ENCODE measurements at regions not wholly inside any gene's neighbourhood (a gene's known extent, or its start where the extent isn't known, plus 50 kb on each side); places are given as distances from the start of the nearest gene placed in this dataset.

DNA sequence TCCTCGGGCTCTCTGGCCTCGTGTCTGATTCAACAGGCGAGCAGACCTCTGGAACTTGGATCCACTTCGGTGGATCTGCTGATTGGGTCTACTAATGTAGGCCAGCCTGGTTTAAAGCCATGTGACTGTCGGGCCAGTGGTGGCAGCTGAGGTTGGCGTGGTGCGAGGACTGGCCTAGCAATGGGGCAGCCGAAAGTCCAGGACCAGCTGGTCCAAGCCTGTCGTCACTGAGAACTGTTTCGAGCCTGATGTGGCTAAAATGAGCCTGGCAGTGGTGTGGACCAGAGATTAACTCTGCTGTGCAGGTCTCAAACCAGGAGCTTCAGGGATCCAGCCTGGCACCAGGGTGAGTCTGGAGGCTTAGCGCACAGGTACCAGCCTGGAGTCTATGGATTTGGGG, 56.4 kb upstream of the ROBO1 start:
- in situ Hi-C loops (cut with HindIII; ENCODE audit: low pct_unique_long_range_greater_than_20kb, low sequenced_read_pairs) (no loop called here), intact Hi-C loops (cut with micrococcal nuclease; ENCODE audit: unreplicated experiment) (no loop called here)
- DNase-seq (ENCODE audit: low read depth, low spot score): no peak
- Histone ChIP-seq H3K27me3 (ENCODE audit: control insufficient read depth, insufficient read depth, low read length) (no peaks in the 10 kb centered on the region), H3K4me3 (ENCODE audit: low read depth in 2 of 2, low read length in 2 of 2) (no peak overlapping the region), H3K9me3 (ENCODE audit: control insufficient read depth, insufficient read depth, low read depth, low read length) (0 out of 2 replicates have a peak, but pooled peaks cover 3% of the 10 kb centered on the region), H3K36me3 (ENCODE audit: control insufficient read depth, insufficient read depth, low read length) (no peaks in the 10 kb centered on the region; the same call in 1 of the 2 replicates), H3K4me1 (ENCODE audit: control insufficient read depth, insufficient read depth, low read length) (no peaks in the 10 kb centered on the region), H3K27ac (ENCODE audit: low read length) (no peak overlapping the region)
- ChIA-PET CTCF (no interaction called here), POLR2A (no interaction called here)
- no peak for TF ChIP-seq TCF7L2 (IDR thresholded peaks at IDR 0.05; ENCODE audit: low read depth, low read length)
- TF ChIP-seq, protein P1, sequence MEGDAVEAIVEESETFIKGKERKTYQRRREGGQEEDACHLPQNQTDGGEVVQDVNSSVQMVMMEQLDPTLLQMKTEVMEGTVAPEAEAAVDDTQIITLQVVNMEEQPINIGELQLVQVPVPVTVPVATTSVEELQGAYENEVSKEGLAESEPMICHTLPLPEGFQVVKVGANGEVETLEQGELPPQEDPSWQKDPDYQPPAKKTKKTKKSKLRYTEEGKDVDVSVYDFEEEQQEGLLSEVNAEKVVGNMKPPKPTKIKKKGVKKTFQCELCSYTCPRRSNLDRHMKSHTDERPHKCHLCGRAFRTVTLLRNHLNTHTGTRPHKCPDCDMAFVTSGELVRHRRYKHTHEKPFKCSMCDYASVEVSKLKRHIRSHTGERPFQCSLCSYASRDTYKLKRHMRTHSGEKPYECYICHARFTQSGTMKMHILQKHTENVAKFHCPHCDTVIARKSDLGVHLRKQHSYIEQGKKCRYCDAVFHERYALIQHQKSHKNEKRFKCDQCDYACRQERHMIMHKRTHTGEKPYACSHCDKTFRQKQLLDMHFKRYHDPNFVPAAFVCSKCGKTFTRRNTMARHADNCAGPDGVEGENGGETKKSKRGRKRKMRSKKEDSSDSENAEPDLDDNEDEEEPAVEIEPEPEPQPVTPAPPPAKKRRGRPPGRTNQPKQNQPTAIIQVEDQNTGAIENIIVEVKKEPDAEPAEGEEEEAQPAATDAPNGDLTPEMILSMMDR (IDR thresholded peaks at IDR 0.05): no peak
- TF ChIP-seq POLR2AphosphoS5 (IDR thresholded peaks at IDR 0.05; ENCODE audit: low read depth, low read length): no peak
- TF ChIP-seq, protein P2, sequence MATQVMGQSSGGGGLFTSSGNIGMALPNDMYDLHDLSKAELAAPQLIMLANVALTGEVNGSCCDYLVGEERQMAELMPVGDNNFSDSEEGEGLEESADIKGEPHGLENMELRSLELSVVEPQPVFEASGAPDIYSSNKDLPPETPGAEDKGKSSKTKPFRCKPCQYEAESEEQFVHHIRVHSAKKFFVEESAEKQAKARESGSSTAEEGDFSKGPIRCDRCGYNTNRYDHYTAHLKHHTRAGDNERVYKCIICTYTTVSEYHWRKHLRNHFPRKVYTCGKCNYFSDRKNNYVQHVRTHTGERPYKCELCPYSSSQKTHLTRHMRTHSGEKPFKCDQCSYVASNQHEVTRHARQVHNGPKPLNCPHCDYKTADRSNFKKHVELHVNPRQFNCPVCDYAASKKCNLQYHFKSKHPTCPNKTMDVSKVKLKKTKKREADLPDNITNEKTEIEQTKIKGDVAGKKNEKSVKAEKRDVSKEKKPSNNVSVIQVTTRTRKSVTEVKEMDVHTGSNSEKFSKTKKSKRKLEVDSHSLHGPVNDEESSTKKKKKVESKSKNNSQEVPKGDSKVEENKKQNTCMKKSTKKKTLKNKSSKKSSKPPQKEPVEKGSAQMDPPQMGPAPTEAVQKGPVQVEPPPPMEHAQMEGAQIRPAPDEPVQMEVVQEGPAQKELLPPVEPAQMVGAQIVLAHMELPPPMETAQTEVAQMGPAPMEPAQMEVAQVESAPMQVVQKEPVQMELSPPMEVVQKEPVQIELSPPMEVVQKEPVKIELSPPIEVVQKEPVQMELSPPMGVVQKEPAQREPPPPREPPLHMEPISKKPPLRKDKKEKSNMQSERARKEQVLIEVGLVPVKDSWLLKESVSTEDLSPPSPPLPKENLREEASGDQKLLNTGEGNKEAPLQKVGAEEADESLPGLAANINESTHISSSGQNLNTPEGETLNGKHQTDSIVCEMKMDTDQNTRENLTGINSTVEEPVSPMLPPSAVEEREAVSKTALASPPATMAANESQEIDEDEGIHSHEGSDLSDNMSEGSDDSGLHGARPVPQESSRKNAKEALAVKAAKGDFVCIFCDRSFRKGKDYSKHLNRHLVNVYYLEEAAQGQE (IDR thresholded peaks at IDR 0.05; ENCODE audit: insufficient read depth in 1 of 2, low read depth in 2 of 2, low read length in 1 of 2): no peak
- no peak for TF ChIP-seq SIN3A (IDR thresholded peaks at IDR 0.05; ENCODE audit: borderline replicate concordance, insufficient read depth, low read depth, low read length)
- no TSS peak for BruUV-seq (replicated peaks)
- ATAC-seq: no peak

DNA sequence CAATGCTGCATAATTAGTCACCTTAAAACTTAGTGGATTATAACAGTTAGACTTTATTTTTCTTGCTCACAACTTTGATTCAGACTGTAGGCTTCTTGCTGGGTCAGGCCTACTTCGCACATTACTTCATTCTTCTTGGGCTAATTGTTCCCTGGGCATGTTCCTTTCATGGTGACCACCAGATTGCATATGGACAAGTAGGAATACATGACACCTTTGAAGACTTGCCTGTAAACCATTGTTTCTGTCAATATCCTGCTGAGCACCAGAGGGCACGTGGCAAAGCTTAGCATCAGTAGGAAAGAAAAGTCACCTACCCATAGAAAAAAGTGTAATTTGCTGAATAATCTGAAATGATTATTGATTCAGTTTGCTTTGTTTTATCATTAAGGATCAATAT, 54.3 kb upstream of the ROBO1 start:
- CTCF ChIA-PET: no interaction called here
- no peaks in the 10 kb centered on the region for H3K4me1 ChIP-seq (ENCODE audit: control insufficient read depth, insufficient read depth, low read length)
- no TSS peak for BruUV-seq (replicated peaks)
- DNase-seq (ENCODE audit: low read depth, low spot score): no peak
- no peaks in the 10 kb centered on the region for H3K36me3 ChIP-seq (ENCODE audit: control insufficient read depth, insufficient read depth, low read length)
- H3K27me3 ChIP-seq (ENCODE audit: control insufficient read depth, insufficient read depth, low read length): no peaks in the 10 kb centered on the region
- ATAC-seq: no peak
- H3K4me3 ChIP-seq (ENCODE audit: low read depth in 2 of 2, low read length in 2 of 2): no peak overlapping the region
- no peaks in the 10 kb centered on the region for H3K9me3 ChIP-seq (ENCODE audit: control insufficient read depth, insufficient read depth, low read depth, low read length)
- intact Hi-C loops (cut with micrococcal nuclease; ENCODE audit: unreplicated experiment): no loop called here
- in situ Hi-C loops (cut with HindIII; ENCODE audit: low pct_unique_long_range_greater_than_20kb, low sequenced_read_pairs): no loop called here
- TF ChIP-seq SIN3A (IDR thresholded peaks at IDR 0.05; ENCODE audit: borderline replicate concordance, insufficient read depth, low read depth, low read length): no peak
- no peak for TF ChIP-seq POLR2AphosphoS5 (IDR thresholded peaks at IDR 0.05; ENCODE audit: low read depth, low read length)
- TF ChIP-seq, protein P1 (IDR thresholded peaks at IDR 0.05): no peak
- H3K27ac ChIP-seq (ENCODE audit: low read length): no peak overlapping the region
- POLR2A ChIA-PET: no interaction called here

Measured in Panc1 (cell line).